GM18508 (cell line): ENCODE measurements at regions not wholly inside any gene's neighbourhood (a gene's known extent, or its start where the extent isn't known, plus 50 kb on each side); places are given as distances from the start of the nearest gene placed in this dataset.

Experiments
- ATAC-seq: cut with Tn5 transposase; IDR thresholded peaks from one replicate; pipeline ENCODE4 v1.9.1; 2021; ENCODE audit warnings: moderate number of reproducible peaks; ENCODE audit not compliant: insufficient read depth, unreplicated experiment

DNA sequence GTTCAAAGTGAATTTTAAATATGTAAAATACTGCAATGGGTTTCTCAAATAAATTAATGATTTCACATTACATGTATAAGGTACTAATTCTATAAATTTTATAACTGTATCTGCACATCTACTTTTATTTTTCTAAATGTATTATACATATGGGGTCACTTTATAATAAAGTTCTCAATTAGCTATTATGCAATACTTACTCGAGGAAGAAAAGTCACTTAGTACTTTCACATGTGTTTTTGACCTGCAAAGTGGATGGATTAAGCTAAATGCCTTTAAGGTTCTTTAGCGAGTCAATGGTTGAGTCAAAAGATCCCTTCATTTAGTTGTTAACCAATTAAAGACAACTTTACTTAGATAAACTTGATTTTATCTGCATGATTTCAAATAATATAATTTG is 437.8 kb downstream of the ANKRD7 start:
- ATAC-seq: no peak

DNA sequence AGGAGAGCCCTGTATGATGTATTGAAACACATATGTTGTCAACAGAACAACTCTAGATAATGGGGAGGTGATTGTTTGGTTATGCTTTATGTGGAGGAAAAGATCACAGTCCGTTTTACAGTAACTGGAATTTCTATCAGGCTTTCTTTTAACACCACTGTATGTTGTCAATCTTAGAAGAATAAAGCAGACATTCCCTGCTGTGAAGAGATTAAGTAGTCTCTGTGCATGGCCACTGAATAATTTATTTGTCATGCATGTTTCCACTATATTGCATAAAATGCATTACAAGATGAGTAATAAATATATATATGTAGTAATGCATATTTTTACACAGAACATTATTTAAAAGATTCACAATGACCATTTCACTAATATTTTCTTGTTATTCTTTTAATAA is 440.0 kb downstream of the ANKRD7 start:
- no peak for ATAC-seq

DNA sequence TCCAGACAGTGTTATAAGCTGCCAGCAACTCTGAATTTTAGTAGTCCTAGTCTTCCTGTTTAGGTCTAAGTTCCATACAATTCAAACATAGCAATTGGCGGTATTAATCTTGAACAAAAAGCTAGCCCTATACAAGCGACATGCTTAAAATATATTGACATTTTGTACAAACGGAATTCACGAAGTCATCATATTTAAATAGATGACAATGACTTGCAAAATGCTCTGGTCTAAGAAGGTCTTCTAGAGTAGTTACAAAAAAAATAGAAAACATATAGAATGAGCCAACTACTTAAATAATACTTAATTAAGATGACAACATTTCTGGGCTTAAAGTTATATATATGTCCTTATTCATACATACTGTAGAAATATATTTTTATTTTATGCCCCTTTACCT is 446.6 kb downstream of the ANKRD7 start:
- no peak for ATAC-seq

DNA sequence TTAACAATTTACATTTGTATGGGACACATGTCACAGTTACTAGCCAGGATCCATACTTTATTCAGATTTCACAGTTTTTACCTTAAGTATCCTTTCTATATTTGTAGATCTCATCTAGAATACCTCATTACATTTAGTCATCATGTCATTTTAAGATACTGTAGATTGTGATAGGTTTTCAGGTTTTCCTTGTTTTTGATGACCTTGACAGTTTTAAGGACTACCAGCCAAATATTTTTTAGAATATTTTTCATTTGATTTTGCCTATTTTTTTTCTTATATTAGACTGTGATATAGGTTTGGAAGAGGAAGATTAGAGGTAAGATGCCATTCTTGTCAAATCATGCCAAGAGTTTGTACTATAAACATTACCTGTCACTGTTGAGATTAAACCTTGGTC is 460.3 kb downstream of the ANKRD7 start:
- no peak for ATAC-seq

DNA sequence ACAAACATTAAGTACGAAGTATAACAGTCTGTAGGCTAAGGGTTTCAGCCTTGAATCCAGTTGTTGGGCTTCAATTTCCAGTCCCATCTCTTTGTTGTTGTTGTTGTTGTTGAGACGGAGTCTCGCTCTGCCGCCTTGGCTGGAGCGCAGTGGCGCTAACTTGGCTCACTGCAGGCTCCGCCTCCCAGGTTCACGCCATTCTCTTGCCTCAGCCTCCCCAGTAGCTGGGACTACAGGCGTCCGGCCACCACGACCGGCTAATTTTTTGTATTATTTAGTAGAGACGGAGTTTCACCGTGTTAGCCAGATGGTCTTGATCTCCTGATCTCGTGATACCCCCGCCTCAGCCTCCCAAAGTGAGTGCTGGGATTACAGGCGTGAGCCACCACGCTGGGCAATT is 464.9 kb downstream of the ANKRD7 start:
- no peak for ATAC-seq

DNA sequence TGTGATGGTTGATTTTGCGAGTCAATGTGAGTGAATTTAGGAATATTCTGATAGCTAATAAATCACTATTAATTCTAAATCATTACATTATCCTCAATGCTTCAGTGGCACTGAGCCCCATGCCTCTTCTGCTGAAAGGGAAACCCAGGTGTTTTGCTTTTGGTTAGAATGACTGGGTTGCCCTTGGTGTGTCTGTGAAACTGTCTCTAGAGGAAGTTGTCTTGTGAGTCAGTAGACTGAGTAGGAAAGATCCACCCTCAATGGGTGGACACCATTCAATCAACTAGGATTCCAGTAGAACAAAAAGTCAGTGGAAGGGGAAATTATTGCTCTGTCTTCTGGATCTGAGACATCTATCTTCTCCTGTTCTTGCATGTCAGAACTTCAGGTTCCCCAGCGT is 472.4 kb downstream of the ANKRD7 start:
- no peak for ATAC-seq

DNA sequence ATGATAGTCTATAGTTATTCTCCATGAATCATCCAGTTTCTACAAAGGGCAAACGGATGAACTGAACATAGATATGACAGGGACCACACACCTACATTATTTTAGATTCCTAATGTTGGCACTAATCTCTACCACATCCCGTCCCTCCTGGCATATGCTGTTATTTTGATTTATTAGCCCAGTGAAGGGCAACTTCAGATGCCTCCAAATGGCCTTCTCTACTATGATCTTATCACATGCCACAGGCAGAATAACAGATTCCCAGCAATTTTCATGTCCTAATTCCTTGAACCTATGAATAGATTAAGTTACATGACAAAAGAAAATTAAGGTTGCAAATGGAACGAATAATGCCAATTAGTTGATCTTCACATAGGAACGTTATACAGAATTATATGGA is 474.7 kb downstream of the ANKRD7 start:
- no peak for ATAC-seq

DNA sequence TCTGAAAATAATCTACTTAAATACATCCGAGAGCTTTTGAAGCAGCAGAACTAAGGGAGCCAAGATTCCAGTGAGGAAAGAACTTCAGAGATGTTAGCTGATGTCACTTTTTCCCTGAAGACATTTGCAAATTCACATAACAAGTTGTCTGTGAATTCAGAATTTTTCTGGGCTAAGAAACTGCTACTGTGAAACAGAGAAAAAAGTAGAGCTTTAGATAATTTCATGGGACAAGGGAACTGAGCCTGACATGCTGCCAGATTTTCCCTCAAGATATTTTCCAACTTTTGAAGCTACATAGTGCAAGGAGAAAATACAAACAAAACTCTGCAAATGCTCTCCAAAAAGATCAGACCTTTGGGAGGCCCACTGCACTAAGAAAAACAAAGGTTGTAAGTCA is 484.2 kb downstream of the ANKRD7 start:
- ATAC-seq: no peak

DNA sequence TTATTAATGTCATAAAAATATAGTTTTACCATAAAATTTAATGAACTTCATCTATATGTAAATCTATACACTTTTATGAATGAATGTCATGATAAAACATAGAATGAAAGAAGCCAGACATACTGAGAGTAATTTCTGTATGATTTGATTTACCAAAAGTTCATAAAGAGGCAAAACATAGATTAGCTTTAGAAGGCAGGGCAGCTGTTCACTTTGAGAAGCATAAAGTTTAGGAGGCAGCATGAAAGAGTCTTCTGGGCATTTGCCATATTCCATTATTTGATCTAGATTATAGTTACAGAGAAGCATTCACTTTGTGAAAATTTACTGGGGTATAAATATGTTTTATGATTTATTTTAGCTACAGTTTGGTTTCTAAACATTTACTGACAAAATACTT is 487.2 kb downstream of the ANKRD7 start:
- ATAC-seq: no peak

DNA sequence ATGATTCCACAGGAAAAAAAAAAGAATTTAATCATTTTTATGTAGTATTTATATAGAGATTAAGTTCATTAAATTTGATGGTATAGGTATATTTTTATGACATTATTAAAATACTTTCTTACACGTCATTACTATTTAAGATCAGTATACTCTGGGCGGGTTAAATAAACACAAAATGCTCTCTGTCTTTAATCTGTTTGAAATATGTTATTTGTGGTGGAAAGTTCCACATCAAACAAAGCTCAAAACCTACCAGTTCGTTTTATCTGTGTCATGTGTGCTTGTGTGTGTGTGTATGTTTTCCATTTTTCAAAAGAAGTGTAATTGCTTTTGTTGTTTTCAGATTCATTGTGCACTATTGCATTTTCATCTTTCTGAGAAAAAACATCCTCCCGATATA is 488.5 kb downstream of the ANKRD7 start:
- ATAC-seq: no peak

DNA sequence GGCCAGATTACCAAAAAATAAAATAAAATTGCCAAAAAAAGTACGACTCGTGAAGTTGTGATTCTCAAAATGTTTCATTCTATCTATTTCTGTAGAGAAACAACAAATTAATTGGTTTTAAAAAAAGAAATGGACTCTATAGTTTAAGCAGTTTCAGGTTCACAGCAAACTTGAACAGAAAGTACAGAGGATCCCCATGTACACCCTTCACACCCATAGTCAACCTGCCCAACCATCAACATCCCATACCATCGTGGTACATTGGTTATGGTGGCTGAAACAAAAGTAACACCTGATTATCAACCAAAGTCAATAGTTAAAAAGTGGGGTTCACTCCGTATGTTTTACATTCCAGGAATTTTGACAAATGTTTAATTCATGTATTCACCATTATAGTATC is 496.1 kb downstream of the ANKRD7 start:
- no peak for ATAC-seq

DNA sequence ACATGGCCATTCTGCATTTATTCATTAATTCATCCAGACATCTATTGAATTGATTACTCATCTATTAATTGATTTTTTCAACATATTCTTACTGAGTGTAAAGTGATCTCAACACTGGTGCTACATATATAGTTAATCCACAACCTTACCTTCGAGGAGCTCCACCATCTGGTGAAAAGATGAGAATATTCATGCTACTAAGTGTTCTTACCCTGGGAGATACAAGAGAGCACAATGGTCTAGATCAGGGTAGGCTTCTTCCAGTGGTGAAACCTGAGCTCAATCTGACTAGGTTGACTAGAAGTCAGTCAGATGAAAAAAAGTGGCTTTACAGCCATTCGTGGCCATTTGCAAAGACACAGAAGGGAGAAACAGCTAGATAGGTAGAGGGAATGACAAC is 507.4 kb downstream of the ANKRD7 start:
- no peak for ATAC-seq

DNA sequence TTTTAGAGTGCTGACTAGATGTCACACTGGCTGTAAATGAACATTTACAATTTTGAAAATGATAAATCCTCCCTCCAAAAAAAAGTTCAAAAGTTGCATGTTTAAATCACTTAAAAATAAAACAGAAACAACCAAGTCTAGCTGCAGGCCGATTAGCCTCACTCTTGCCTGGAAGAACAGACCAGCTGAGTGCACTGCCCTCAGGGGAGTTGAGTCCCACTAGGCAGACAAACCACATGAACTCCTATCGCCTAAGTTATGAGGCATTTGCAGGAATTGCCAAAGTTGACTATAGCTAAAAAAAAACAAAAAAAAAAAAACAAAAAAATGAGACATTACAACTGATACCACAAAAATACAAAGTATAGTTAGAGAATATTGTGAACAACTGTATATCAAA is 510.0 kb downstream of the ANKRD7 start:
- no peak for ATAC-seq

DNA sequence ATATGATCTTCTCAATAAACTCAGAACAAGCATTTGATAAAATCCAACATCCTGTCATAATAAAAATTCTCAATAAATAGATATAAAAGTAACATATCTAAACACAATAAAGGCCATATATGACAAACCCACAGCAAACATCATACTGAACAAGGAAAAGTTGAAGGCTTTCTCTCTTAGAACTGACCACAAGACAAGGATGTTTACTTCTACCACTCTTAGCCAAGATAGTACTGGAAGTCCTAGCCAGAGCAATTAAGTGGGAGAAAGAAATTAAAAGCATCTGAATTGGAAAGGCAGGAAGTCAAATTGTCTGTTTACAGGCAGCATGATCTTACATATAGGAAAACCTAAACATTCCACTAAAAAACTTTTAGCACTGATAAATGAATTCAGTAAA is 510.9 kb downstream of the ANKRD7 start:
- no peak for ATAC-seq

DNA sequence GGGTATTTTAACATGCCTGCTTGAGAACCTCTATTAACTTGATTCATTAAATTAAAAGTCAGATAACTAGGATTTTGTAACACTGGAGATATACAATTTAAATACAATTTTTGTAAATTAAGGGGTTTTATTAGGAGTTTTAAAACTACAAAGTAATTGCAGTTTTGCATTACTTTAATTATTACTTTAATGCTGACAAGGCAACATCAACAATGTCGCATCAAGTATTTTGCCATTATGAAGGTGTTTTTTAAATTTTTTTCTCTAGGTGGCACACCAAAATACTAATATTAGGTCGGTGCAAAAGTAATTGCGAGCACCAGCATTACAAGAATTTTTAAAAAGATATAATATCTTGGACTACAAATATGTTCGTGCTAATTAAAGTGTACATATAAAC is 513.4 kb downstream of the ANKRD7 start:
- ATAC-seq: no peak

DNA sequence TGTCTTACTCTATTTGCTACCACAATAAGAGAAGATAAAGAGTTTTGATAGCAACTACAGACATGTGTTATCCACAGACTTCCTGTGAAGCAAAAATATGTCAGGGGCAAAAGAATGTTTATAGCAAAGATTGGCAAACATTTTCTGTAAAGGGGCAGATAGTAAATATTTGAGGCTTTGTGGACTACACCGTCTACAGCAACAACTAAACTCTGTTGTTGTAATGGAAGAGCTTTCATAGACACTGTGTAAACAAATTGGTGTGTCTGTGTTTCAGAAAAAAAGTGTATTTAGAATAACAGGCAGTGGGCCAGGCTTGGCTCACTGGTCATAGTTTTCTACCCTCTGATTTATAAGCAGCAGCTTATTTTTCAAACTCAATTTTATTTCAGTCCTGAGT is 521.4 kb downstream of the ANKRD7 start:
- ATAC-seq: no peak

DNA sequence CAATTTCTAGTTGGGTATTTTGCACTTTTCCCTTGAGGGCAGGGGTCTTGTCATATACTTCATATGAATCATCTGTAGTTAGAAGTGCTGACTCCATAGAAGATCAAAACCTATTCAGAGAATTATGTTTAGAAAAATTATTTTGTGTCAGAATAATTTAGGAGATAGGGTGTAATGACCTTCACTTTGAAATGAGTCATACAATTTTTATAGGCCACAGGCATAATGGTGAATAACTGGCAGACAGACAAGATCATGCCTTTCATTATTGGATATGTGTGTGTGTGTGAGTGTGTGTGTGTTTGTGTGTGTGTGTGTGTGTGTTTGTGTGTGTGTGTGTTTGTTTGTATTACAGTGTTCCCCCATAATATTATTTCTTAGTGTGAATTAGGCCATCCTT is 523.0 kb downstream of the ANKRD7 start:
- ATAC-seq: no peak

DNA sequence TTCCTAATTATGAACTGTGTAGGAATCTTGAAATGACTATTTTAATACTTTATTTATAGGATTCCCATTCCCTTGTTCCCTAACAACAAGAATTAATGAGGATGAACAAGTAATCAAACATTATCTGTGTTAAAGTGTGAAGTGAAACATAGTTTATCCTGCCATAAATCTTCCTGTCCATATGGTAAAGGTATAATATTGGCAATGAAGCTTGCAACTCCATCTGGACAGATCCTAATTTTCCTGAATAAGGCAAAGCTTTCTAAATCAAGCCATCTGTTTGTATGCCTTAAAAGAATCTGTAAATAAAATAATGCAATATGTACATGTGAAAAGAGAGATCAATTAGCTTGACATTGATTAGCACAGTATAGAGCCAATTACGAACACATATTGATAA is 529.0 kb downstream of the ANKRD7 start:
- ATAC-seq: no peak

DNA sequence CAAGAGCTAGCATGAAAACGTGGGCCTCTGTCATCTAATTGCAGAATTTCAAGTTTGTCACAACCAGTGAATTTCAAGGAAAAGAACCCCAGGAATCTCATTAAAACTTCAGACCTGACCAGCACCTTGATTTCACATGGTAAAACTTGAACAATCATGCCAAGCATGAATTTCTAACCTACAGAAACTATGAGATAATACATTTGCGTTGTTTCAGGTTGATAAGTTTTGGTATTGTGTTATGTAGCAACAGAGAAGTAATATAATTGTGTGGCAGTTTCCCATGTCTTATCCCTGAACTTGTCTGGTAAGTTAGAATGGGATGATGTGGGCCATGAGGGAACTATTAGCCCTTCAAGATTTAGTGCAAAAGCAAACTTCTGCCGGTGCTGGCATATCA is 530.1 kb downstream of the ANKRD7 start:
- ATAC-seq: no peak

DNA sequence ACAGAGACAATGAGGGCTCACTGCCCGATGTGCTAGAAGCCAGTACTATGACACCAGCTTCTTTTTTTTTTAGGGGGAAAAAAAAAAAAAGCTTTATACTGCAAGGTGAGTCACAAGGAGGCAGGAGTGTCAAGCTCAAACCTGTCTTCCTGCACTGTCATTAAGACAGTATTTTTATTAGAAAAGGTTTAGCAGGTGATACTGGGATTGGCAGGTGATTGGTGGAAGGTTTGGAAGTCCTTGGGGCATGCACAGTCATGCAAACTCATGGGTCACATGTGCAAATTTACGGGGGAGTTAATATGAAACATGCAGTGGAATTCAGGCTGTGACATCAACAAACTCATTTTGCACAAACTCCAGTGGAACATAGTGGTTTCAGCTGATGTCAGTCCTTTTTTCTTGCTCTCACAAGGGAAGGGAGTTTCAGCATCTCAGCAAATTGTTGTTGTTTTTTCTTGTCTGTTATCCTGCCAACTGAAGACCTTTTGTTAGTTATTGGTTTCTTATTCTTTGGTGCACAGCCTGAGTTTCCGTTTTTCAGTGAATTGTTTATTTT is 530.6 kb downstream of the ANKRD7 start:
- no peak for ATAC-seq

DNA sequence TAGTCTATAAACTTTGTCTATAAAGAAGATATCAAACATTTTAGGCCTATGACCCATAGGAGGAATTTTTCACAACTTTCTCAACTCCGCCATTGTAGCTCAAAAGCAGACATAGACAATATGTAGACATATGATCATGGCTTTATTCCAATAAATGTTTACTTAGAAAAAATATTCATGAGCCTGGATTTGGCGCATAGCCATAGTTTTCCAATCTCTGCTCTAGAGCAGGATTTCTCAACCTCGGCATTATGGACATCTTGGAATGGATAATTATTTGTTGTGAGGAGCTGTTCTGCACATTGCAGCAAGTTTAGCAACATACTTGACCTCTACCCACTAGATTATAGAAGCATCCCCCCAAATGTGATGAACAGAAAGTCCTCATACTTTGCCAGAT is 532.6 kb downstream of the ANKRD7 start:
- no peak for ATAC-seq

DNA sequence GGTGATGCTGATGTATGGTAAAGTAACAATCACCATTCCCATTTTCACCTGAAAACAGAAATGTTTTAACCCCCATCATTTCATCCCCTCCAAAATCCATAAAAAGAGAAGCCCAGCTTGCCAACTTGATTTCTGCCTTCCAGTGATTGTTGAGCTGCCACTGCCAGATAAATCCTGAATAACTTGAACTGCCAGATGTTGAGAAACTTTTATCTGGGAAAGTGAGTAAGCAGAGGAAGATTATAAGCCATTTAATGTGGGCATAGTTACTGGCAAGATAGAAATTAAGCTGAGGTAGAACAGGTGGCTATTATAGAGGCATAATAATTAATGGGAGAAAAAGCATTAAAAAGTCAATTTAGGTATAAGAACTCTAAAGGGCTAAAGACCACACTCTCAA is 534.1 kb downstream of the ANKRD7 start:
- no peak for ATAC-seq

DNA sequence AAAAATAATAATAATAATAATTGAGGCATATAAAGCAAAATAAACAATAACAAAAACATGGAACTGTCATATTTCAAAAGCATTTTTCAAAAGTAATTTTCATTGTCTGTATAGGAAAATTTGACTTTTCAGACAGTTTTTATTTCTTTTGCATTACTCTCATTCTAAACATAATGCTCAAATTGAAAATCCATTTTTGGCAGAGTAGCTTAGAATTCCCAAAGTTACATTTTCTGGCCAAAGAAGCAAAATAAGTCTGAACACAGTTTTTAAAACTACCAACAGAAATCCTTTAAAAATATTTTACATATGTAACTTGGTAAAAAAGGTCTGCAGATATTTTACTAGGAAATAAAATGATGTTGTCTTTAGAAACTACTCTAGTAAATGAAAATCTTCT is 535.4 kb downstream of the ANKRD7 start:
- ATAC-seq: no peak
